PC-3 (cell line): ENCODE measurements at regions not wholly inside any gene's neighbourhood (a gene's known extent, or its start where the extent isn't known, plus 50 kb on each side); places are given as distances from the start of the nearest gene placed in this dataset.

Experiments used
- ATAC-seq: fragments of 200-7000 bp; cut with Tn5 transposase; 2 replicates; pipeline ENCODE4 v1.9.1; 2020; ENCODE audit warnings: mild to moderate bottlenecking, moderate library complexity
- BruUV-seq: library from RNA; stranded (reverse); fragments of 400-500 nt; replicated peaks from 2 replicates; lab custom pipeline; 2021; lab: Mats Ljungman, UMichigan
- CTCF ChIA-PET: fragments of 300-600 bp; sonication (Branson Sonifier 250); formaldehyde crosslinking; loops from one replicate; lab custom pipeline; 2022; ENCODE audit warnings: antibody characterized with exemption; lab: Charles Lee
- POLR2A ChIA-PET: fragments of 300-600 bp; sonication (Branson Sonifier 250); formaldehyde crosslinking; loops from one replicate; lab custom pipeline; 2022; ENCODE audit warnings: antibody characterized with exemption; ENCODE audit not compliant: unreplicated experiment; lab: Charles Lee
- DNase-seq: peaks from one replicate; pipeline ENCODE4 v3.0.0-alpha.2; 2015
- H2AFZ ChIP-seq: fragments of 300-600 bp; sonication (generic); 2 replicates; pipeline ENCODE4 v1.6.0; 2016; ENCODE audit warnings: antibody characterized with exemption, low read length
- H3F3A ChIP-seq: fragments of 300-600 bp; sonication (generic); one replicate; pipeline ENCODE4 v1.6.0; 2017; ENCODE audit warnings: antibody characterized with exemption, low read length, control low read depth, mild to moderate bottlenecking; ENCODE audit not compliant: unreplicated experiment
- H3K27ac ChIP-seq: fragments of 300-600 bp; sonication (generic); 2 replicates; pipeline ENCODE4 v1.5.1; 2016; ENCODE audit warnings: mild to moderate bottlenecking, low read length
- H3K27me3 ChIP-seq: fragments of 300-600 bp; sonication (generic); 2 replicates; pipeline ENCODE4 v1.6.1; 2016; ENCODE audit warnings: low read length, mixed read lengths
- H3K36me3 ChIP-seq: fragments of 300-600 bp; sonication (generic); 2 replicates; pipeline ENCODE4 v1.6.1; 2016; ENCODE audit warnings: low read depth, mixed run types, low read length, mixed read lengths
- H3K4me1 ChIP-seq: fragments of 300-600 bp; sonication (generic); 2 replicates; pipeline ENCODE4 v1.5.1; 2016; ENCODE audit warnings: low read length; ENCODE audit not compliant: insufficient read depth
- H3K4me2 ChIP-seq: fragments of 300-600 bp; sonication (generic); 2 replicates; pipeline ENCODE4 v1.6.0; 2016; ENCODE audit warnings: low read length
- H3K4me3 ChIP-seq: fragments of 300-600 bp; sonication (generic); 2 replicates; pipeline ENCODE4 v1.5.1; 2016; ENCODE audit warnings: mild to moderate bottlenecking, low read length, mixed read lengths
- H3K79me2 ChIP-seq: fragments of 300-600 bp; sonication (generic); 2 replicates; pipeline ENCODE4 v1.6.1; 2017; ENCODE audit warnings: low read length, mixed read lengths
- H3K9ac ChIP-seq: fragments of 300-600 bp; sonication (generic); 2 replicates; pipeline ENCODE4 v1.6.0; 2016; ENCODE audit warnings: mild to moderate bottlenecking, low read length
- H3K9me2 ChIP-seq: fragments of 300-600 bp; sonication (generic); replicated peaks from 2 replicates; pipeline ENCODE4 v1.6.1; 2016; ENCODE audit warnings: mixed run types, low read length, mixed read lengths
- H3K9me3 ChIP-seq: fragments of 300-600 bp; sonication (generic); 2 replicates; pipeline ENCODE4 v1.6.1; 2016; ENCODE audit warnings: low read length, mixed read lengths
- H4K20me1 ChIP-seq: fragments of 300-600 bp; sonication (generic); 2 replicates; pipeline ENCODE4 v1.6.1; 2016; ENCODE audit warnings: low read length, mixed read lengths
- CTCF ChIP-seq: fragments of 300-600 bp; sonication (generic); conservative IDR thresholded peaks from 2 replicates; pipeline ENCODE4 v1.5.1; 2017; ENCODE audit warnings: antibody characterized with exemption, low read depth, mild to moderate bottlenecking, low read length
- EZH2 ChIP-seq: fragments of 300-600 bp; sonication (generic); IDR thresholded peaks from one replicate; pipeline ENCODE4 v1.6.1; 2017; ENCODE audit warnings: antibody characterized with exemption, mild to moderate bottlenecking, low read length; ENCODE audit not compliant: unreplicated experiment
- EZH2phosphoT487 ChIP-seq: fragments of 300-600 bp; sonication (generic); IDR thresholded peaks from 2 replicates; pipeline ENCODE4 v1.6.1; 2018; ENCODE audit warnings: mild to moderate bottlenecking, antibody characterized with exemption, low read length, borderline replicate concordance
- intact Hi-C: fragments of 100-400 bp; cut with micrococcal nuclease; formaldehyde crosslinking; loops from 2 replicates; pipeline ENCODE4 v1.9.0; 2023

GRCh38 chr6:114690625-114691024 is 347.8 kb upstream of the HS3ST5 start:
- ChIA-PET CTCF (no interaction called here), POLR2A (no interaction called here)
- DNase-seq, result no peak
- no peaks in the 10 kb centered on the region for H4K20me1 ChIP-seq
- H3K27me3 ChIP-seq, result no peaks in the 10 kb centered on the region
- intact Hi-C loops, result no loop called here
- no peaks in the 10 kb centered on the region for H3K79me2 ChIP-seq
- H3K9ac ChIP-seq, result no peak overlapping the region
- no peak overlapping the region for H3K27ac ChIP-seq
- no peaks in the 10 kb centered on the region for H3K4me1 ChIP-seq
- H3K9me2 ChIP-seq, result no peaks in the 10 kb centered on the region
- no peaks in the 10 kb centered on the region for H3K36me3 ChIP-seq
- H3K4me3 ChIP-seq, result no peak overlapping the region
- H3K9me3 ChIP-seq, result no peaks in the 10 kb centered on the region
- TF ChIP-seq CTCF (0 out of 2 replicates have a peak, but pooled peaks have one; percentile 16), EZH2 (no peak), EZH2phosphoT487 (no peak)
- ATAC-seq, result no peak
- no TSS peak for BruUV-seq
- H3F3A ChIP-seq, result no peaks in the 10 kb centered on the region
- H2AFZ ChIP-seq, result no peak overlapping the region
- no peak overlapping the region for H3K4me2 ChIP-seq

DNA sequence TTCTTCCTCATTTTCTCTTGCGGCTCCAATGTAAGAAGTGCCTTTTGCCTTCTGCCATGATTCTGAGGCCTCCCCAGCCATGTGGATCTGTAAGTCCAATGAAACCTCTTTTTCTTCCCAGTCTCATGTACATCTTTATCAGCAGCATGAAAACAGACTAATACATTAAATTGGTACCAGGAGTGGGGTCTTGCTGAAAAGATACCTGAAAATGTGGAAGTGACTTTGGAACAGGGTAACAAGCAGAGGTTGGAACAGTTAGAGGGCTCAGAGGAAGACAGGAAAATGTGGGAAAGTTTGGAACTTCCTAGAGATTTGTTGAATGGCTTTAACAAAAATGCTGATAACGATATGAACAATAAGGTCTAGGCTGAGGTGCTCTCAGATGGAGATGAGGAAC is 316.7 kb upstream of the HS3ST5 start:
- no peak for ATAC-seq
- CTCF ChIA-PET, result no interaction called here
- no peaks in the 10 kb centered on the region for H3K79me2 ChIP-seq
- no peak overlapping the region for H3K4me3 ChIP-seq
- no peak overlapping the region for H3K4me2 ChIP-seq
- no TSS peak for BruUV-seq
- no peak for TF ChIP-seq CTCF
- TF ChIP-seq EZH2, result no peak
- no peak for TF ChIP-seq EZH2phosphoT487
- DNase-seq, result no peak
- no peaks in the 10 kb centered on the region for H3K4me1 ChIP-seq
- H3K9me3 ChIP-seq, result no peaks in the 10 kb centered on the region
- H2AFZ ChIP-seq, result no peak overlapping the region
- no peaks in the 10 kb centered on the region for H3K9me2 ChIP-seq
- H3F3A ChIP-seq, result no peaks in the 10 kb centered on the region
- H3K27me3 ChIP-seq, result no peaks in the 10 kb centered on the region
- H3K27ac ChIP-seq, result no peak overlapping the region
- H3K36me3 ChIP-seq, result no peaks in the 10 kb centered on the region
- no peaks in the 10 kb centered on the region for H4K20me1 ChIP-seq
- intact Hi-C loops, result no loop called here
- POLR2A ChIA-PET, result no interaction called here
- no peak overlapping the region for H3K9ac ChIP-seq

GRCh38 chr6:114651611-114652010 is 308.8 kb upstream of the HS3ST5 start:
- Histone ChIP-seq H3K79me2 (no peaks in the 10 kb centered on the region), H3K4me3 (no peak overlapping the region), H2AFZ (no peak overlapping the region), H3K9me2 (no peaks in the 10 kb centered on the region), H3K27ac (no peak overlapping the region), H4K20me1 (no peaks in the 10 kb centered on the region), H3K4me1 (no peaks in the 10 kb centered on the region), H3F3A (no peaks in the 10 kb centered on the region), H3K9me3 (no peaks in the 10 kb centered on the region), H3K36me3 (no peaks in the 10 kb centered on the region), H3K27me3 (no peaks in the 10 kb centered on the region), H3K4me2 (no peak overlapping the region), H3K9ac (no peak overlapping the region)
- ATAC-seq, result no peak
- TF ChIP-seq EZH2 (no peak), CTCF (no peak), EZH2phosphoT487 (no peak)
- CTCF ChIA-PET, result no interaction called here
- DNase-seq, result no peak
- no TSS peak for BruUV-seq
- intact Hi-C loops, result no loop called here
- POLR2A ChIA-PET, result interaction anchor here (0.7 kb wide), 1 partner anchor 157 kb away, joined by 3 read pairs; no protein-coding TSS in a partner anchor
